ENCODE measurements at regions not wholly inside any gene's neighbourhood (a gene's known extent, or its start where the extent isn't known, plus 50 kb on each side); places are given as distances from the start of the nearest gene placed in this dataset.

DNA sequence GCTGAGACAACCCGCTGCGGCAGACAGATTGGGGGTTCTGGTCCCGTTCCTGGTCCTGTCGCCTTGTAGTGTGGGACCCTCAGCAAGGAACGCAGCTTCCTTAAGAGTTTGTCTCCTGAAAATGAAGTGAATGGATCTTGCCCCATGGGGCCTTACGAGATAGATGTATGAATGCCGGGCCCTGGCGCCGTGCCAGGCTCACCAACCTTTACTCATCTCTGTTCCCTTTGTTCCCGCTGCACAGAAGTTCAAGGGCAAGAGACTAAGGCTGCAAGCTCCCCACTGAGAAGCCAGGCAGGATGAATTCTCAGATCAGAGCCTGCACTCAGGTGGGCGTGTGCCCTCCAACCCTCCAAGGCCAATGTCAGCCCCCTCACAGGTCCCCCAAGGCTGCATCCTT is 162.7 kb upstream of the IQSEC1 start:
- no peak overlapping the region for H3K27ac ChIP-seq
- no peaks in the 10 kb centered on the region for H3K4me1 ChIP-seq
- H3K9me3 ChIP-seq: no peaks in the 10 kb centered on the region
- no peaks in the 10 kb centered on the region for H3K27me3 ChIP-seq
- no peak for DNase-seq
- H3K9ac ChIP-seq (ENCODE audit: low read depth in 2 of 2, low read length in 2 of 2): no peak overlapping the region
- intact Hi-C loops (cut with DNase I): no loop called here
- H3K4me3 ChIP-seq: no peak overlapping the region
- TF ChIP-seq CTCF (IDR thresholded peaks at IDR 0.05): no peak
- no peaks in the 10 kb centered on the region for H3K36me3 ChIP-seq

DNA sequence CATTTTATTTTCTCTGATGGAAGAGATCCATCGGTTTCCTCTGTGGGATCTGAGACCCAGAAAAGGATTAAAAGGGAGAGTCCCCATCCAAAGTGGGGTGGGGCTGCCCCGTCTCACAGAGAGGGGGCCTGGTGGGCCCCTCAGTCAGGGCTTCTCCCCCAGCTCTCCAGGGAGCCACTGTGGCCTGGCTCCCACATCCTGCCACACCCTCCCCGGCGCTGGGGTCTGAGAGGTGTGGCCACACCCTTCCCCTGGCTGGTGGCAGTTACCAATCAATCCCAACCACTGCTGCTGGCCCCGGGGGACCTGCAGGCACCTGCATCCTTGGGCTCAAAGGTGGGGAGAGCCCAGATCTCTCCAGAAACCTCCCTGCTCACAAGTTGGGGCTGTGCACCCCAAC is 161.8 kb upstream of the IQSEC1 start:
- TF ChIP-seq CTCF (IDR thresholded peaks at IDR 0.05): no peak
- DNase-seq: no peak

DNA sequence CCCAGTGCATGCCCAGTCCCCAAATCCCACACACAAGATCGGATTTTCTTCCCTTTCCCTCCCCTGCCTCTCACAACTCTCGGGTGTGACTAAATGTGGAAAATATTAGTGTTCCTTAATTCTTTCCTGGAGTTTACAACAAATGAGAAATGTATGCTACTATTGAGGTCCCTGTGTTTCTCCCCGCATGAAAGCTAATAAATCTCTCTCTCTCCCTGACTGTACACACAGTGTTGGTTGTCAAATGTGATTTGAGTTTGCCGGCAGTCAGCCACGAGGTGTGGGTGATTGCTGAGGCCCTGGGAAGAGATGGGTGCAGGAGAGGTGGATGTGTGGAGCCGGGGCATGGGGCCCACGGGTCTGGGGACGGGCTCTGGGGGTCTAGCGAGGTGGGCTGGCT is 161.4 kb upstream of the IQSEC1 start:
- intact Hi-C loops (cut with DNase I): no loop called here
- Histone ChIP-seq H3K27ac (no peak overlapping the region), H3K9ac (ENCODE audit: low read depth in 2 of 2, low read length in 2 of 2) (no peak overlapping the region), H3K4me1 (no peaks in the 10 kb centered on the region), H3K4me3 (no peak overlapping the region), H3K27me3 (no peaks in the 10 kb centered on the region), H3K36me3 (no peaks in the 10 kb centered on the region), H3K9me3 (no peaks in the 10 kb centered on the region)
- no peak for TF ChIP-seq CTCF (IDR thresholded peaks at IDR 0.05)
- DNase-seq: no peak

More for the DNA sequence above, 161.8 kb upstream of the IQSEC1 start:
- H3K27ac ChIP-seq: no peak overlapping the region
- no peaks in the 10 kb centered on the region for H3K36me3 ChIP-seq
- no peak overlapping the region for H3K4me3 ChIP-seq
- no peaks in the 10 kb centered on the region for H3K4me1 ChIP-seq
- intact Hi-C loops (cut with DNase I): no loop called here
- H3K9me3 ChIP-seq: no peaks in the 10 kb centered on the region
- no peak overlapping the region for H3K9ac ChIP-seq (ENCODE audit: low read depth in 2 of 2, low read length in 2 of 2)
- H3K27me3 ChIP-seq: no peaks in the 10 kb centered on the region

GRCh38 chr3:13233487-13234485 is 160.6 kb upstream of the IQSEC1 start:
- no peak overlapping the region for H3K4me3 ChIP-seq
- TF ChIP-seq CTCF (IDR thresholded peaks at IDR 0.05): no peak
- no peaks in the 10 kb centered on the region for H3K36me3 ChIP-seq
- H3K27me3 ChIP-seq: no peaks in the 10 kb centered on the region
- no peak overlapping the region for H3K27ac ChIP-seq
- H3K9me3 ChIP-seq: no peaks in the 10 kb centered on the region
- no peak overlapping the region for H3K9ac ChIP-seq (ENCODE audit: low read depth in 2 of 2, low read length in 2 of 2)
- intact Hi-C loops (cut with DNase I): no loop called here
- no peaks in the 10 kb centered on the region for H3K4me1 ChIP-seq
- no peak for DNase-seq

- H3K27ac ChIP-seq: no peak overlapping the region
- H3K9me3 ChIP-seq: no peaks in the 10 kb centered on the region
- H3K9ac ChIP-seq (ENCODE audit: low read depth in 2 of 2, low read length in 2 of 2): no peak overlapping the region
- H3K27me3 ChIP-seq: no peaks in the 10 kb centered on the region
- intact Hi-C loops (cut with DNase I): no loop called here
- DNase-seq: no peak
- no peaks in the 10 kb centered on the region for H3K4me1 ChIP-seq
- no peaks in the 10 kb centered on the region for H3K36me3 ChIP-seq
- TF ChIP-seq CTCF (IDR thresholded peaks at IDR 0.05): no peak
- H3K4me3 ChIP-seq: no peak overlapping the region
Observed at GRCh38 chr3:13231781-13232666, 158.8 kb upstream of the IQSEC1 start.
